ENCODE measurements at regions not wholly inside any gene's neighbourhood (a gene's known extent, or its start where the extent isn't known, plus 50 kb on each side); places are given as distances from the start of the nearest gene placed in this dataset.

DNA sequence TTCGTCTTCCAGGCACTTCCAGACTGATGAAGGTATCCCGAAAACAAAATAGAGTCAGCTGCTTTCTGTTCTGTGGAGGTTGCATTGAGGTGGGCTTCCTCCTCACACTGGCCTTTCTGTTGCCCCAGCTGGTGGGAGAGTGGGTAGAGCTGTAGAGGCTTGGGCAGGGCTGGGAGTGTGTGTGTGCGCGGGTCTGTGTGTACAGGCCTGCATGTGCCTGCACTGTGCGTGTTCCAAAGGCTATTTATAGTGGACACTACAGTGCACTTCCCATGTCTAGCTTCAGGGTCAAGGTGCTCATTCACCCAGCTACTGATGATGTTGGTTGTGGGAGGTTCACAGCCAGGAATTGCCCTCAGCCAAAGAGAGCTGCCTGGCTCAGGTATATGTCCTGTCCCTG, 260.1 kb upstream of the HABP2 start:
- Histone ChIP-seq H3K4me1 (no peaks in the 10 kb centered on the region), H3K36me3 (ENCODE audit: insufficient read depth in 1 of 2, low read depth in 1 of 2) (no peaks in the 10 kb centered on the region), H3K27me3 (ENCODE audit: insufficient read depth in 3 of 3, low read length in 2 of 3) (no peaks in the 10 kb centered on the region), H3K4me3 (no peak overlapping the region), H3K9me3 (no peaks in the 10 kb centered on the region), H3K27ac (no peak overlapping the region)
- WGBS, 3 donors: 85 to 93% (median 89%) methylated on average over 5 of the region's 5 CpGs
- intact Hi-C loops (cut with DNase I): no loop called here
- TF ChIP-seq, protein P1, sequence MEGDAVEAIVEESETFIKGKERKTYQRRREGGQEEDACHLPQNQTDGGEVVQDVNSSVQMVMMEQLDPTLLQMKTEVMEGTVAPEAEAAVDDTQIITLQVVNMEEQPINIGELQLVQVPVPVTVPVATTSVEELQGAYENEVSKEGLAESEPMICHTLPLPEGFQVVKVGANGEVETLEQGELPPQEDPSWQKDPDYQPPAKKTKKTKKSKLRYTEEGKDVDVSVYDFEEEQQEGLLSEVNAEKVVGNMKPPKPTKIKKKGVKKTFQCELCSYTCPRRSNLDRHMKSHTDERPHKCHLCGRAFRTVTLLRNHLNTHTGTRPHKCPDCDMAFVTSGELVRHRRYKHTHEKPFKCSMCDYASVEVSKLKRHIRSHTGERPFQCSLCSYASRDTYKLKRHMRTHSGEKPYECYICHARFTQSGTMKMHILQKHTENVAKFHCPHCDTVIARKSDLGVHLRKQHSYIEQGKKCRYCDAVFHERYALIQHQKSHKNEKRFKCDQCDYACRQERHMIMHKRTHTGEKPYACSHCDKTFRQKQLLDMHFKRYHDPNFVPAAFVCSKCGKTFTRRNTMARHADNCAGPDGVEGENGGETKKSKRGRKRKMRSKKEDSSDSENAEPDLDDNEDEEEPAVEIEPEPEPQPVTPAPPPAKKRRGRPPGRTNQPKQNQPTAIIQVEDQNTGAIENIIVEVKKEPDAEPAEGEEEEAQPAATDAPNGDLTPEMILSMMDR (IDR thresholded peaks at IDR 0.05): no peak
- no peak for ATAC-seq
- no peak for DNase-seq

DNA sequence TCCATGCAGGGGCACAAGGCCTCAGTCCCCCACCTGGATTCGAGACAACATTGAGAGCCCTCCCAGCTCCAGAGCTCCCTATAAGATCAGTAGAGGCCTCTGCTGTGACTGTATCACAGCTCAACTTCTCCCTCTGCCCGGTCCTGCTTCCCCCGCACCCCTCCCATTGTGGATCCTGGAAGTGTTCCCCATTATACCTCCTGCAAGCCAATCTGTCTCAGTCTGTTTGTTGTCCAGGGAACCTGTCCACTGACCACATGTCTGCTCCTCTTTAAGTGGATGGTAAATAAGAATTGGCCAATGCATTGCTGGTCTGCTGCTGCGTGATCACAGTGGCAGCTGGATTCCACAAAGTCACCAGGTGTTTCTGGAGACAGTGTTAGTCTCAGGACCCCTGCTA, 259.7 kb upstream of the HABP2 start:
- TF ChIP-seq, protein P1 (IDR thresholded peaks at IDR 0.05): no peak
- ATAC-seq (no peak), DNase-seq (no peak)
- H3K36me3 ChIP-seq (ENCODE audit: insufficient read depth in 1 of 2, low read depth in 1 of 2): no peaks in the 10 kb centered on the region
- no peak overlapping the region for H3K27ac ChIP-seq
- no peaks in the 10 kb centered on the region for H3K9me3 ChIP-seq
- H3K4me1 ChIP-seq: no peaks in the 10 kb centered on the region
- 84 to 95% (median 86%) methylated on average over 4 of the region's 4 CpGs for WGBS, 3 donors
- no peak overlapping the region for H3K4me3 ChIP-seq
- intact Hi-C loops (cut with DNase I): no loop called here
- no peaks in the 10 kb centered on the region for H3K27me3 ChIP-seq (ENCODE audit: insufficient read depth in 3 of 3, low read length in 2 of 3)

DNA sequence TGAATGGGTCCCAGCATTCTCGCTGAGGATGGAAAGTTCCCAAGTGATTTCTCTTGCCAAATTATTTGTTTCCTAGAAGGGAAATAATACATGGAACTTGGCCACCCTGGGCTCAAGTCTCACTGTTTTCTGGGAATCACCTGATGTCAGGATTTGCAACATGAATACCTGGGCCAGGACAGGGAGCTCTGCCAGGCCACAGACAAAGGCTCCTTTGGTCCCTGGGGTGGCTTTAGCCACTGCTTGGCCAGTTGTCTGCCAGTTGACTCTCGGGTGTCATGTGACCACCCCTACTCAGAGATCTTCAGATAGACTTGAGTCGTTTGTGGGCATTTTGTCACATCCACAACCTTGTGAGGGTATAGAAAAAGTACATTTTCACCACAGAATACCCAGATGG, 258.0 kb upstream of the HABP2 start:
- H3K36me3 ChIP-seq (ENCODE audit: insufficient read depth in 1 of 2, low read depth in 1 of 2): no peaks in the 10 kb centered on the region
- H3K27me3 ChIP-seq (ENCODE audit: insufficient read depth in 3 of 3, low read length in 2 of 3): no peaks in the 10 kb centered on the region
- H3K4me1 ChIP-seq: no peaks in the 10 kb centered on the region
- H3K9me3 ChIP-seq: no peaks in the 10 kb centered on the region
- ATAC-seq (no peak), DNase-seq (no peak)
- TF ChIP-seq, protein P1 (IDR thresholded peaks at IDR 0.05): no peak
- no peak overlapping the region for H3K4me3 ChIP-seq
- intact Hi-C loops (cut with DNase I): no loop called here
- H3K27ac ChIP-seq: no peak overlapping the region
- WGBS, 3 donors: 58 to 71% (median 62%) methylated on average over 3 of the region's 3 CpGs

DNA sequence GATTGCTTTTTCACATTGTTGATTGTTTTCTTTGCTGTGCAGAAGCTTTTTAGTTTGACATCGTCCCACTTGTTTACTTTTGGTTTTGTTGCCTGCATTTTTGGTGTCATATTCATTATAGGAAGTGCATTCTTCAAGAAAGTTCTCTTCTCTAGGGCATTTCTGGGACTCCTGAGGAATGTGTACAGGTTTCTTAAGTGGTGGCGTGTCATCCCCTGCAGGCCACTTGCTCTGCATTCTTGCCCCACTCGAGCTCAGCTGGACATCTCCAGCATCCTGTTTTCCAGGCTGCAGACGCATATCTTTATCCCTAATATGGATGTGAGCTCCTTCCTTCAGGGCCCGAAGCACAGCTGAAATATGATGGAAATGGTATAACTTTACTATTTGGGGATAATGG, 255.6 kb upstream of the HABP2 start:
- intact Hi-C loops (cut with DNase I): no loop called here
- no peak for ATAC-seq
- Histone ChIP-seq H3K4me1 (no peaks in the 10 kb centered on the region), H3K4me3 (no peak overlapping the region), H3K27me3 (ENCODE audit: insufficient read depth in 3 of 3, low read length in 2 of 3) (no peaks in the 10 kb centered on the region), H3K27ac (no peak overlapping the region), H3K9me3 (no peaks in the 10 kb centered on the region), H3K36me3 (ENCODE audit: insufficient read depth in 1 of 2, low read depth in 1 of 2) (no peaks in the 10 kb centered on the region)
- DNase-seq: no peak
- 75 to 82% (median 77%) methylated on average over 5 of the region's 5 CpGs for WGBS, 3 donors
- TF ChIP-seq, protein P1 (IDR thresholded peaks at IDR 0.05): no peak

DNA sequence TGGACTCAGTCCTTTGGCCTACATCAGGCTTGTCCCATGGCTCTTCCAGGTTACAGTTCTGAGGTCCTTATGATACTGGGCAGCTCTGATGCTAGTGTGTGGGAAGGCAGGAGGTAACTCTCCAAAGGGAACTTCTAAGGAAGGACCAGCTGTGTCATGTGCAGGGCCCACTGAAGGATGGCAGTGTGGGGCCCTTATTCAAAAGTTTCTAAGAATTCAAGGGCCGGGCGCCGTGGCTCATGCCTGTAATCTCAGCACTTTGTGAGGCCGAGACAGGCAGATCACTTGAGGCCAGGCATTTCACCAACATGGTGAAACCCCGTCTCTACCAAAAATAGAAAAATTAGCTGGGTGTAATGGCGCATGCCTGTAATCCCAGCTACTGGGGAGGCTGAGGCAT, 254.2 kb upstream of the HABP2 start:
- intact Hi-C loops (cut with DNase I): no loop called here
- ATAC-seq (no peak), DNase-seq (no peak)
- Histone ChIP-seq H3K4me3 (no peak overlapping the region), H3K36me3 (ENCODE audit: insufficient read depth in 1 of 2, low read depth in 1 of 2) (no peaks in the 10 kb centered on the region), H3K27me3 (ENCODE audit: insufficient read depth in 3 of 3, low read length in 2 of 3) (no peaks in the 10 kb centered on the region), H3K4me1 (no peaks in the 10 kb centered on the region), H3K9me3 (no peaks in the 10 kb centered on the region), H3K27ac (no peak overlapping the region)
- TF ChIP-seq, protein P1 (IDR thresholded peaks at IDR 0.05): no peak
- WGBS, 3 donors: 96 to 99% (median 97%) methylated on average over 6 of the region's 6 CpGs

Data from psoas muscle (tissue), 7 donors.